Prostate gland (tissue), 2 donors: ENCODE measurements at regions not wholly inside any gene's neighbourhood (a gene's known extent, or its start where the extent isn't known, plus 50 kb on each side); places are given as distances from the start of the nearest gene placed in this dataset.

ENCODE experiments used
- POLR2A ChIP-seq: fragments of 450-650 bp; IDR thresholded peaks from one replicate; pipeline ENCODE4 v1.6.1; 2016; ENCODE audit warnings: antibody characterized with exemption, mild to moderate bottlenecking
- POLR2AphosphoS5 ChIP-seq: sonication (generic); formaldehyde crosslinking; IDR thresholded peaks from one replicate; pipeline ENCODE4 v1.6.1; 2017; ENCODE audit warnings: antibody characterized with exemption
- TF ChIP-seq, protein P1 (sequence below), 4 experiments: fragments of 200-600 bp in 2 of 4; fragments of 450-650 bp in 2 of 4; sonication (generic) in 2 of 4; IDR thresholded peaks; 1 replicate in 3 of 4; 2 replicates in 1 of 4; pipeline ENCODE4 v1.5.1; 2016 to 2019; ENCODE audit warnings: antibody characterized with exemption in 4 of 4, mild to moderate bottlenecking in 2 of 4, moderate library complexity in 2 of 4

DNA sequence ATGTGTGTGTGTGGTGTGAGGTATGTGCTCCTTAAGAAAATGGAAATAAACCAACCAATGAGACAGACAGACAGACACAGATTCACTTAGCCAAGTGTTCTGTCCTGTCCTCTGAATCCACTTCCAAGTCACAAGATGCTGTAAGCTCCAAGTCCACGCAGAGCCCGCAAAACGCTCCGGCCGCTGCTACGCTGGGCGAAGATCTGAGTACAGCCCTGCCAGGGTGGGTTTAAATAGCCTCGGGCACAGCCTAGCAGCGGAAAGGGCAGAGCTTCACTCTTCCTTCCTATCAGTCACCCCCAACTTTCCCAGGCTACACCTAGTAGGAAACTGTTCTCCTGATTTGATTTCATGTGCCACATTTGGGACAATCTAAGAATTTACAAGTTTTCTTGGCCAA, 121.2 kb upstream of the ANKRD30BL start:
- TF ChIP-seq, protein P1, sequence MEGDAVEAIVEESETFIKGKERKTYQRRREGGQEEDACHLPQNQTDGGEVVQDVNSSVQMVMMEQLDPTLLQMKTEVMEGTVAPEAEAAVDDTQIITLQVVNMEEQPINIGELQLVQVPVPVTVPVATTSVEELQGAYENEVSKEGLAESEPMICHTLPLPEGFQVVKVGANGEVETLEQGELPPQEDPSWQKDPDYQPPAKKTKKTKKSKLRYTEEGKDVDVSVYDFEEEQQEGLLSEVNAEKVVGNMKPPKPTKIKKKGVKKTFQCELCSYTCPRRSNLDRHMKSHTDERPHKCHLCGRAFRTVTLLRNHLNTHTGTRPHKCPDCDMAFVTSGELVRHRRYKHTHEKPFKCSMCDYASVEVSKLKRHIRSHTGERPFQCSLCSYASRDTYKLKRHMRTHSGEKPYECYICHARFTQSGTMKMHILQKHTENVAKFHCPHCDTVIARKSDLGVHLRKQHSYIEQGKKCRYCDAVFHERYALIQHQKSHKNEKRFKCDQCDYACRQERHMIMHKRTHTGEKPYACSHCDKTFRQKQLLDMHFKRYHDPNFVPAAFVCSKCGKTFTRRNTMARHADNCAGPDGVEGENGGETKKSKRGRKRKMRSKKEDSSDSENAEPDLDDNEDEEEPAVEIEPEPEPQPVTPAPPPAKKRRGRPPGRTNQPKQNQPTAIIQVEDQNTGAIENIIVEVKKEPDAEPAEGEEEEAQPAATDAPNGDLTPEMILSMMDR (IDR thresholded peaks at IDR 0.05): no peak
- TF ChIP-seq POLR2A: no peak
- no peak for TF ChIP-seq POLR2AphosphoS5
